HG02885 (cell line): ENCODE measurements at regions not wholly inside any gene's neighbourhood (a gene's known extent, or its start where the extent isn't known, plus 50 kb on each side); places are given as distances from the start of the nearest gene placed in this dataset.

Source experiments
- ATAC-seq: cut with Tn5 transposase; IDR thresholded peaks from one replicate; pipeline ENCODE4 v1.9.1; 2021; ENCODE audit warnings: mild to moderate bottlenecking; ENCODE audit not compliant: unreplicated experiment, poor library complexity

DNA sequence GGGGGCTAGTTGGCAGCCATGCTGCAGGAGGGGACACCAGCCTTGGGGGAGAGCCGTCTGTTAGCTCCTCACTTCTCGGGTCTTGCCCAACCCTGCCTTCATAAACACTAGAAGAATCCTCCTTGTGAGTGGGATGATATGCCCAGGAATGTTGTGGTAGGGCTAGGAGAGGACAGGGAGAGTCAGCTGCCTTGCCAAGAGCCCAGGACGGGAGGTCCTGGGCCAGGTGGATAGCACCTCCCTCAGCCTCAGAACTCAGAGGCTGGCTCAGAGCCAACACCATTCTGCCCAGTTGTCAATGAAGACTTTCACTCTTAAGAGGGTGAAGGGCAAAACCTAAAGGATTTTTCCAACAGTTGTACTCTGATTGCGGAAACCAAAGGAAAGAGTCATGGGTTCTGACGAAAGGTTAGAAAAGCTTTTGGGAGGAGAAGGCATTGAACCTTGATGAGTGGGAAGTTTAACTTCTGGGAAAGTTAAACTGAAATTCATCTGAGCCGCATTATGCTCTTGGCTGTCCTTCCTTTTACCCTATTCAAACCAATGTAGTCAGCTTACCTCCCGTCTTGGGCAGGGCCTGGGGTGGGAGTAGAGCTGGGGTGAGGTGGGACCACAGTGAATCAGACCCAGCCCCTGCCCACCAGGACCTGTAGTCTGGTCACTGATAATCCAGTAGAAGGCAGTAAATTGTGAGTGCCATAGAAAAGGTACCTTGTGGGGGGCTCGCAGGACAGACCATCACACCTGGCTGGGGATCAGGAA, 81.9 kb downstream of the FAM43A start:
- no peak for ATAC-seq

DNA sequence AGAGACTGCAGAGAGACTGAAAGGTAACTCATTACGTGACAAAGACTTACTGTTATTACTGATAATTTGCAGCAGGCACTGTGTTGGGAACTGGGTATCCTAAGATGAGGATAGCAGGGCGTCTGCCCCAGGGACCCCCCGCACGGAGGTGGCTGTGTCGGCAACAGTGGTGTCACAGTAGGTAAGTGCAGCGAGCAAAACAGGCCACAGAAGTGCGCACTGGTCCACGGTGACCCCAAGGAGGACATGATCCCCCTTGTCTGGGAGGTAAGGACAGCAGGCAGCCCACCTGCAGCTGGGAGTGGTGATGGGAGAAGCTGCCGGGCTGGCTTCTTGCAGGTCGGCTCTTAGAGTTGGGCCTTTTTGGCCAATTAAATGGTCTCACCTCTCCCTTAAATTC, 82.9 kb downstream of the FAM43A start:
- ATAC-seq, result no peak

- peak; percentile 97 for ATAC-seq
Observed at GRCh38 chr3:194769020-194769643, 83.4 kb downstream of the FAM43A start.

DNA sequence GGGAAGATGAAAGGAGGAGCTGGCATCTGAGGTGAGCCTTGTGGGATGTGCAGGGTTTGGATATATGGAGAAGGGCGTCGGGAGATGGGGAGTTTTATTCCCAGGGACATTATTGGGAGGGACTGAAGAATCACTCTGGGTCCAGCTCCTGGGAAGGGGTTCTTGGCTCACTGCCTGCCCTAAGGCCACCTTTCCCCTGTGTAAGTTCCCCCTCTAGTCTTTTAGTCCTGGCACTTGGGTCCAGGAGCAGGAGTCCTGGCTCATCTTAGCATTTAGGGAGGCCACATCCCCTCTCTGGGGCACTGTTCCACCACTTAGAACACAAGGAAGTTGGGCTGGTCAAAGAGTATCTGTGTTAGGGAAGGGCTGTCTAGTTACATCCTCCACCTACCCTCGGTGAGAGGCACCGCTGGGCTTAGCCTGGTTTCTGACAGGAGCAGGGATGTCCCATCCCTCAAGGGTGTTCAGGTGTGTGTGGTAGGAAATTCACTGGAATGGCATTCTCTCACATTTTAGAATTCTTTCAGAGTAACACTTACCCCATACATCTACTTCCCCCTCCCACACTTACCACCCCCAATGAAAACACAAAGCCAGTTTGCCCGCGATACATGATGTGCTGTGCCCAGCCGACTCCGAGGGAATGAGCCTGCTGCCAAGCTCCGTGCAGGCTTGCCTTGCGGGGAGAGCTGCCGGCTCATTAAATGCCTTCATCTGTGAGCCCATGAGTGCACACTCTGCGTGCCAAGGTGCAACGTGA, 86.7 kb downstream of the FAM43A start:
- ATAC-seq, result no peak

DNA sequence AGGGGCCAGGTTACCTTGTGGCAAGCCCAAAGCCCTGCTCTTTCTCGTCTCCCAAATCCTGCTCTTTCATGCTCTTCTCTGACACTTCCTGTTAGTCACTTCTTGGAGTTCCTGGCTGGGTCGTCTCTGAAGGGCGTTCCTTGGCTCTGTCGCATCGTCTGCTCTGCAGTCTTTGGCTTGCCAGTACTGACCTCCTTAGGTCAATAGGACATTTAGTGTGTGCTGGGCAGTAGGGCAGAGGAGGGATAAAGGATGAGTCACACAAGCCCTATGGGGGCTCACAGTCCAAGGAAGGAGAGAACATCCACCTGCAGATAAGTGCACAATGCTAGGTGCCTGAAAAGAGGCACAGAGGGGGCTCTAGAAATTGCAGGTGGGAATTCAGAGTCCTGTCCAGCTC, 87.5 kb downstream of the FAM43A start:
- ATAC-seq, result no peak

DNA sequence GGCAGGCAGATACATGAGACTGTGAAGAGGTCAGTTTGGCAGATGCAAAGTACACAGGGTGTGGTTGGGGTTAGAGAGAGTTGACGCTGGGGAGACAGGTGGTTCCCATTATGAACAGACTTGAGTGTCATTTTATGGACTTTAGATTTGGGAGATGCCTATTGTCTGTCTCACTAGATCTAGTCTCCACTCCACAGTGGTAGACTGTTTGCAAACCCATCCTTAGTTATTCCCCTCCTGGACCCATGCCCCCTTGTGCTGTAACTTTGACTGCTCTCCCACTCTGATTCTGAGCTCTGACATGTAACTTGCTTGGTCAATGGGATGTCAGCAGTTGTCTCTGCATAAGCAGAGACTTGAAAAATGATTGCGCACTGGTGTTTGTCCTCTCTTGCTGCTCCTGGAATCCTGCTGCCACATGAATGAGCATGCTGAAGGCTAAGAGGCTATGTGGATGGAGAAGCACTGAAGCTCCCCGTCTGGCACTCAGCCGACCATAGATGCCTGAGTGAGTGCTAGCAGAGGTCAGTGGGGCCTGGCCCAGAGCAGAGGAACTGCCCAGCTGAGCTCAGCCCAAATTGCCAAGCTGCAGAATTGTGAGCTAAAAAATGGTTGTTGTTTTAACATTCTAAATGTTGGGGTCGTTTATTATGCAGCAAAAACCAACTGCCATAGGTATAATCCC, 88.2 kb downstream of the FAM43A start:
- ATAC-seq, result no peak

DNA sequence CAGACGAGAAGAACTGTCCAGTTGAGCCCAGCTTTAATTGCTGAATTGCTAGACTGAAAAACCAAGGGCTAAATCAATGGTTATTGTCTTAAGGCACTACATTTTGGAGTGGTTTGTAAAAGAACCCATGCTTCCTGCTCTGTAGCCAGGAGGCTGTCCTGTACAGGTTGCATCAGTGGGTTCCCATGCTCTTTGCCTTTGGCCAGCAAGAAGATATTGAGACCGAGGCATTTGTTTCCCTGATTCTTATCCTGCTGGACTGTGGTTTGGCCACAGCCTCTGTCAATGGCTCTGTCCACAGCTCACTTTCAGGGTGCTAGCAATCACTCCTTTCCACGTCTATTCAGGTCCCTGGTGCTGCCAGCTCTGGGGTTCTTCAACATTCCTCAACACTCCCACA, 89.6 kb downstream of the FAM43A start:
- ATAC-seq, result no peak

- no peak for ATAC-seq
Observed at GRCh38 chr3:194775731-194776130, 90.0 kb downstream of the FAM43A start.

GRCh38 chr3:194777729-194778128, 92.0 kb downstream of the FAM43A start:
- no peak for ATAC-seq

- ATAC-seq, result no peak
Observed at GRCh38 chr3:194779729-194780224, 94.1 kb downstream of the FAM43A start.

DNA sequence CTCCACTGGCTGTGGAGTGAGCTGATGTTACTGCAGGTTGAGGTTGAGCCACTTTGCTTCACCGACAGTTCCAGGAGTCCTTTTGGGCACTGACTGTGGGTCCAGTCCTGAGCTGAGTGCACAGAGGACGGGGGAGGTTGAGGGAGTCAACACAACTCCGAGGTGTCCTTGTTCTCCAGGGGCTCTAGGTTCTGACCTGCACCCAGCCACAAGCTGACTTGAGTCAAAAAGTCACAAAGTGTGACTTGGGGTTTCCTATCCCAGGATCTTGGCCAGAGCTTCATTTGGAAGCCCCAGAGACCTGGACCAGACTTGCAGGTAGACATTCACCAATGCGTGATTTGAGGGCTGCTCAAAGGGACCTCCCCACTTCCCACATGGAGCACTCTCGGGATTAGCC, 95.0 kb downstream of the FAM43A start:
- no peak for ATAC-seq

DNA sequence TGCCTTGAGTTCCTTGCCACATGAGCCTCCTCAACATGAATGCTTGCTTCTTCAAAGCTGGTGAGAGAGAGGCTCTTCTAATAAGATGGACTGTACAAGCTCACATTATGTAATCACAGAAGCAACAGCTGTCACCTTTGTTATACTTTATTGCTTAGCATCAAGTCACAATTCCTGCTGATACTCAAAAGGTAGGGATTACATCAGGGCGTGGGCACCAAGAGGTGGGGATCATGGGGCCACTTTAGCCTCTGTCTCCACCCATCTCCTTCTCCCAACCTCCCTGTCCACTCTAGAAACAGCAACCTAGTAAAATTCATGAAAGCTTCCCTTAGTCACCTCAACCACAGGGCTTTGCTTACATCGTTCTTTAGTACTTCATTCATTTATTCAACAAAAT, 95.9 kb downstream of the FAM43A start:
- ATAC-seq, result no peak

- ATAC-seq, result no peak
Observed at GRCh38 chr3:194782698-194783404, 97.2 kb downstream of the FAM43A start.

DNA sequence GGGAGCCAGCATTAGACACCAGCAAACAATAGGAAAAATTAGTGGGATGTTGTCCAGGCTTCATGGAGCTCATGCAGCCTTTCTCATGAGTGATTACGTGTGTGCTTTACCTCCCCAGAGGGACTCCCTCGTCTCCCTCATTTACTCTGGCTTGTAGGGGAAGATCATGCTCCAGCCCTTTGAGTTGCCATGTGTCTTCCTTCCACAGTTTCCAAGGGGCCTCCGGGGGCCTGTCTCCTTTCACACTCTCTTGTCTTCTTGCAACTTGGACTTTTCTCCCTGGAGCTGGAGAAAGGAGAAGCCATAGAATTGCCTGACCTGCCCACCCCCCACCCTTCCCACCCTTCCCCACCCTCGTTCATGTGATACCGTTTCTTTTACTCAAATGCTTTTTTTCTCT, 98.7 kb downstream of the FAM43A start:
- no peak for ATAC-seq

DNA sequence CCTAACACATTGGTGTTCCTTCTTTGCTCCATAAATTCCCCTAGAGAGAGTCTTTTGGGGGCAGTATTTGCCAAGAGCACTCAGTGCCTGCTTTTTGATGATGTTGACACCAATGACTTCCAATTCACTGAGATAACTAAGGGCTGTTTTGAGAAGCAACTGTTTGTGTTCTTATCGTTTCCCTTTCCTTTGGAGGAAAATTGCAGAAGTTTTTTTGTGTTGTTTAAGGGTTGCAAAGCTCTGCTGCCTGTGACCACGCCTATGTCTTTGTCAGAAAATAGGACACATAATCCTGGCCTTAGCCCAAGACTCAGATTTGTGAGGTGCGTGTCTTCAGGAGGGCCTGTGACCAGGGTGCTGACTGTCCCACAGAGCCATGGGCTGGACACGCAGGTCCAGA, 99.6 kb downstream of the FAM43A start:
- no peak for ATAC-seq

DNA sequence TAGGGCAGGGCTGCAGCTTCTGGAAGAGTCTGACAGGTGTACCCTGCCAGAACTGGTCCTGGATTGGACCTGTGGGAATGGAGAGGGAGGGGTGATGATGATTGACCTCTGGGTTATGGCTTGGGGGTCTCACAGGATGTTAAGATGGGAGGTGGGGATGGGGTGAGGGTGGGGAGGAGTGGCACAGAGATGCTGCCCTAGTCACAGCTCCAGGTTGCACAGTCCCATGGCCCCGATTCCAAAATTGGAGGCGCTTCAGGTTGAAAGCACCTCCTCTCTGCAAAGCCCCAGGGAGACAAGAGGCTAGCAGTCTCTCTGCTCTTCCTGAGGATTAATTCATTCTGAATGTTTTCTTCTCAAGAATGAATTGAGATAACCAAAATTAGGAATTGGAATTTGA, 101.4 kb downstream of the FAM43A start:
- ATAC-seq, result no peak

- ATAC-seq, result no peak
Observed at GRCh38 chr3:194787650-194788049, 102.0 kb downstream of the FAM43A start.

GRCh38 chr3:194792368-194792767, 106.7 kb downstream of the FAM43A start:
- ATAC-seq, result no peak

DNA sequence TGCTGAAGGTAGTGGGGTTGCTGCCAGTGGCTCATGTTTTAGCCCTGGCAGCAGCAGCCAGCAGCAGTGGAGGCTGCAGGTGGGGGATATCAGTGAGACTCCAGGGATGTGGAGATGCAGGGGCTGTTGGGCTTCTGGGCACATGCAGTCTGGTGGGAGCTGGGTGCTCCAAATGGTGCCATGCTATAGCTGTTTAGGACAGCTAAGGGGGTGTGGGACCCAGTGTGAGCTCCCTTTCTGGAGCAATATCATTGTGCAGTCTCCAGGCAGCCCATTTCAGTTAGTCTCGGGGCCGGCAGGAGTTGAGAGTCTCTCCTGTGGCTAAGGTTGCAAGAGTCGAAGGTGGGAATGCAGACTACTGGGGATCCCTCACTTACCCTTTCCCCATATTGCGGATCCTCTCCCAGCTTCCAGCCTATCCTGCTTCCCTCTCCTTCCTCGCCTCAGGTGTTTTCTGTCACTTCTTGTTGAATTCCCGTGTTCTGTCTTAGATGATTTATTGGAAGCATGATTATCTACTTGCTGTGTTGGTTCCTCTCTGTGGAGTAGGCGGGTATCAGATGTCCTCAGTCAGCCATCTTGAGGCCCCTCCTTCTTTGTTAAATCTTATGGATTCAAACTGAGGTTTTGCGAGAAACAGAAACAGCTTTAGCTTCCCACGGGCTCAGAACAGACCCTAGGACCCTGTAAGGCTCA, 112.0 kb downstream of the FAM43A start:
- no peak for ATAC-seq

DNA sequence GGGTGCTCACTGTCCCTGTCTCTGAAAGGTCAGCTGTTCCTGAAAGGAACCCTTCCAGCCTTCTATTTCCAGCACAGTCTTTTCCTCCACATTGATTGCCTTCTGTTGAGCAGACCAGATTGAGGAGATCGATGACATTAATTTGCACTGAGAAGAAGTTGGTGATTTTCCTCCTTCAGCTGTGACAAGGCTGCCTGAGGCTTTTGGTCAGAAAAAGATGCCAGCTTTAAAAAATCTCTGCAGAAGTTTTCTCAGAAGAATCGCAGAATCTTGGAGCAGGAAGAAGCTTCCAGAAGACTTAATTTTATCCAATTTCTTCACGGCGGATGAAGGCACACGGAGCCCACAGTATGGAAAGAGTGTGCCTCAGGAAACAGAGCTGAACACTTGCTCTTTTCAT, 112.8 kb downstream of the FAM43A start:
- no peak for ATAC-seq
